ENCODE measurements at regions not wholly inside any gene's neighbourhood (a gene's known extent, or its start where the extent isn't known, plus 50 kb on each side); places are given as distances from the start of the nearest gene placed in this dataset.

DNA sequence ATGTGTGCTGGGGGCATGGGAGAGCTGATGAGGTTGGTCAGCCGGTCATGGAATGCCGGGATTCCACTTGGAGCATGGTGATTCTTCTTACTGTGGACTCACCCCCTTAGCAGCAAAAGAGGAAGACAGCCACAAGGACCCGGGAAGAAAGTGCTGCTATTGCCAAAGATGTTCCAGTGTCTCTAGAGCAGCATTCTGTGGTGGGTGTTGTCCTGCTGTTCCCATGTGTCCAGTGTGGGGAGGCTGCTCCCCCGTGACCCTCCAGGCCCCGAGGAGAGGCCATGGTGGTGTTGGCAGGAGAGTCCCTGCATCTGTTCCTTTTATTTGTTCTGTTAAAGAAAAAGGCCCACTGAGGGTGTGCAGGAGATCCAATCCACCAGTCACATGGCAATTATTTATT, 499.4 kb downstream of the RPS24 start:
- TF ChIP-seq, protein P1, sequence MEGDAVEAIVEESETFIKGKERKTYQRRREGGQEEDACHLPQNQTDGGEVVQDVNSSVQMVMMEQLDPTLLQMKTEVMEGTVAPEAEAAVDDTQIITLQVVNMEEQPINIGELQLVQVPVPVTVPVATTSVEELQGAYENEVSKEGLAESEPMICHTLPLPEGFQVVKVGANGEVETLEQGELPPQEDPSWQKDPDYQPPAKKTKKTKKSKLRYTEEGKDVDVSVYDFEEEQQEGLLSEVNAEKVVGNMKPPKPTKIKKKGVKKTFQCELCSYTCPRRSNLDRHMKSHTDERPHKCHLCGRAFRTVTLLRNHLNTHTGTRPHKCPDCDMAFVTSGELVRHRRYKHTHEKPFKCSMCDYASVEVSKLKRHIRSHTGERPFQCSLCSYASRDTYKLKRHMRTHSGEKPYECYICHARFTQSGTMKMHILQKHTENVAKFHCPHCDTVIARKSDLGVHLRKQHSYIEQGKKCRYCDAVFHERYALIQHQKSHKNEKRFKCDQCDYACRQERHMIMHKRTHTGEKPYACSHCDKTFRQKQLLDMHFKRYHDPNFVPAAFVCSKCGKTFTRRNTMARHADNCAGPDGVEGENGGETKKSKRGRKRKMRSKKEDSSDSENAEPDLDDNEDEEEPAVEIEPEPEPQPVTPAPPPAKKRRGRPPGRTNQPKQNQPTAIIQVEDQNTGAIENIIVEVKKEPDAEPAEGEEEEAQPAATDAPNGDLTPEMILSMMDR (IDR thresholded peaks at IDR 0.05), result no peak
- no peak for TF ChIP-seq POLR2A (IDR thresholded peaks at IDR 0.05)

Data from thyroid gland (tissue), 4 donors.